ENCODE measurements at regions not wholly inside any gene's neighbourhood (a gene's known extent, or its start where the extent isn't known, plus 50 kb on each side); places are given as distances from the start of the nearest gene placed in this dataset.

DNA sequence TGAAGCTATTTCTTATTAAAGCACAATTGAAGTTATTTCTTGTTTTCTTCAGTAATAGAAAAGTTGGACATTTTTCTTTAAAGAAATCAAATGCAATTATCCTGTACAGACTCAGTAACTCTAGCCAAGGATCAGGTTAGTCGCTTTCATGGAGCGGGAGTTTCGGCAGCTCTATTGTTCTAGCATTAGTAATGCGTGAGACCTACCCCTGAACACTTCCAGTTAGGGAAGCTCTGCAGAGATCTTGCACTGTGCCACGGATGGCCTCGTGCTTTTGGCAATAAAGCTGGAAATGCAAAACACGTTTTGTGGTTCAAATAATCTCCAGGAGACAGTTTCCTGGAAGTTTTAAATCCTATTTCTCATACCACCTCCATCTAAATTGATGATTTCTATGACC, 488.4 kb downstream of the SETD4 start:
- Histone ChIP-seq H2BK15ac (ENCODE audit: low read depth, low read length) (no peak overlapping the region), H2BK120ac (ENCODE audit: low read depth, low read length, poor library complexity, severe bottlenecking) (no peak overlapping the region), H3K4ac (ENCODE audit: low read depth, low read length) (no peak overlapping the region), H3K9me3 (ENCODE audit: control insufficient read depth, low read depth, low read length) (no peaks in the 10 kb centered on the region), H3K4me1 (ENCODE audit: insufficient read depth, low read length) (no peaks in the 10 kb centered on the region), H4K91ac (ENCODE audit: insufficient read length, low read depth, low read length) (no peak overlapping the region), H2BK12ac (ENCODE audit: insufficient read length, low read depth, low read length) (no peak overlapping the region), H4K20me1 (ENCODE audit: control insufficient read depth, insufficient read depth, insufficient read length) (no peaks in the 10 kb centered on the region), H3K18ac (ENCODE audit: insufficient read length, low read depth, low read length) (no peak overlapping the region), H3K23ac (ENCODE audit: insufficient read length, low read depth, low read length) (no peak overlapping the region), H2AFZ (ENCODE audit: low read length) (no peak overlapping the region), H3K27me3 (ENCODE audit: insufficient read depth, low read length) (no peaks in the 10 kb centered on the region), H2BK20ac (ENCODE audit: low read depth, low read length, poor library complexity, severe bottlenecking) (no peak overlapping the region), H3K27ac (ENCODE audit: insufficient read length, low read depth, low read length) (no peak overlapping the region), H4K8ac (replicated peaks; ENCODE audit: insufficient read length, low read depth, low read length) (no peak overlapping the region), H3K56ac (ENCODE audit: insufficient read length, low read depth, low read length) (no peak overlapping the region), H2BK5ac (ENCODE audit: insufficient read length, low read length) (no peak overlapping the region), H3K14ac (ENCODE audit: insufficient read depth, low read length) (no peak overlapping the region), H3K23me2 (ENCODE audit: insufficient read length, low read depth, low read length, poor library complexity, severe bottlenecking) (no peaks in the 10 kb centered on the region), H3K79me1 (ENCODE audit: insufficient read depth, low read depth, low read length, poor library complexity, severe bottlenecking) (no peaks in the 10 kb centered on the region), H3K79me2 (ENCODE audit: insufficient read depth, low read length) (no peaks in the 10 kb centered on the region), H3T11ph (ENCODE audit: low read length) (no peak overlapping the region), H2AK5ac (ENCODE audit: insufficient read length, low read length) (no peak overlapping the region), H3K9ac (ENCODE audit: extremely low read depth, insufficient read length, low read length) (no peak overlapping the region), H3K4me2 (ENCODE audit: insufficient read depth, insufficient read length, low read length) (no peak overlapping the region), H4K5ac (ENCODE audit: insufficient read length, low read depth, low read length) (no peak overlapping the region)
- no peak overlapping the region for H3K27ac Mint-ChIP-seq
- DNase-seq = no peak
- peaks cover 4 to 15% of the 10 kb centered on the region in 2 experiments for H3K9me3 Mint-ChIP-seq
- TF ChIP-seq, protein P1, sequence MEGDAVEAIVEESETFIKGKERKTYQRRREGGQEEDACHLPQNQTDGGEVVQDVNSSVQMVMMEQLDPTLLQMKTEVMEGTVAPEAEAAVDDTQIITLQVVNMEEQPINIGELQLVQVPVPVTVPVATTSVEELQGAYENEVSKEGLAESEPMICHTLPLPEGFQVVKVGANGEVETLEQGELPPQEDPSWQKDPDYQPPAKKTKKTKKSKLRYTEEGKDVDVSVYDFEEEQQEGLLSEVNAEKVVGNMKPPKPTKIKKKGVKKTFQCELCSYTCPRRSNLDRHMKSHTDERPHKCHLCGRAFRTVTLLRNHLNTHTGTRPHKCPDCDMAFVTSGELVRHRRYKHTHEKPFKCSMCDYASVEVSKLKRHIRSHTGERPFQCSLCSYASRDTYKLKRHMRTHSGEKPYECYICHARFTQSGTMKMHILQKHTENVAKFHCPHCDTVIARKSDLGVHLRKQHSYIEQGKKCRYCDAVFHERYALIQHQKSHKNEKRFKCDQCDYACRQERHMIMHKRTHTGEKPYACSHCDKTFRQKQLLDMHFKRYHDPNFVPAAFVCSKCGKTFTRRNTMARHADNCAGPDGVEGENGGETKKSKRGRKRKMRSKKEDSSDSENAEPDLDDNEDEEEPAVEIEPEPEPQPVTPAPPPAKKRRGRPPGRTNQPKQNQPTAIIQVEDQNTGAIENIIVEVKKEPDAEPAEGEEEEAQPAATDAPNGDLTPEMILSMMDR (conservative IDR thresholded peaks at IDR 0.05) = no peak
- peaks cover 2 to 11% (median 3%) of the 10 kb centered on the region in 3 experiments; a peak in 4 of 7 replicates for H3K36me3 Mint-ChIP-seq (ENCODE audit: insufficient read depth in 1 of 3, low read depth in 3 of 3)
- H3K4me1 Mint-ChIP-seq = peaks cover 2% of the 10 kb centered on the region in 2 experiments; a peak in 3 of 4 replicates
- H3K4me3 Mint-ChIP-seq = no peak overlapping the region
- no peaks in the 10 kb centered on the region; the same call in 1 of the 2 replicates for H3K27me3 Mint-ChIP-seq (ENCODE audit: low read depth)
- WGBS (ENCODE audit: extremely low coverage, insufficient read length, low lambda C conversion rate) = no CpG with 5 or more reads among the region's 7 CpGs

Measured in H9 (cell line).